ENCODE measurements at regions not wholly inside any gene's neighbourhood (a gene's known extent, or its start where the extent isn't known, plus 50 kb on each side); places are given as distances from the start of the nearest gene placed in this dataset.
"Not testable (repeated sequence)": the region's sequence is repeated elsewhere in the genome, so short reads cannot be mapped to it uniquely, and the experiment has no call there.

GRCh38 chr2:230627806-230628724, 84.6 kb upstream of the CAB39 start:
- TF ChIP-seq, protein P1, sequence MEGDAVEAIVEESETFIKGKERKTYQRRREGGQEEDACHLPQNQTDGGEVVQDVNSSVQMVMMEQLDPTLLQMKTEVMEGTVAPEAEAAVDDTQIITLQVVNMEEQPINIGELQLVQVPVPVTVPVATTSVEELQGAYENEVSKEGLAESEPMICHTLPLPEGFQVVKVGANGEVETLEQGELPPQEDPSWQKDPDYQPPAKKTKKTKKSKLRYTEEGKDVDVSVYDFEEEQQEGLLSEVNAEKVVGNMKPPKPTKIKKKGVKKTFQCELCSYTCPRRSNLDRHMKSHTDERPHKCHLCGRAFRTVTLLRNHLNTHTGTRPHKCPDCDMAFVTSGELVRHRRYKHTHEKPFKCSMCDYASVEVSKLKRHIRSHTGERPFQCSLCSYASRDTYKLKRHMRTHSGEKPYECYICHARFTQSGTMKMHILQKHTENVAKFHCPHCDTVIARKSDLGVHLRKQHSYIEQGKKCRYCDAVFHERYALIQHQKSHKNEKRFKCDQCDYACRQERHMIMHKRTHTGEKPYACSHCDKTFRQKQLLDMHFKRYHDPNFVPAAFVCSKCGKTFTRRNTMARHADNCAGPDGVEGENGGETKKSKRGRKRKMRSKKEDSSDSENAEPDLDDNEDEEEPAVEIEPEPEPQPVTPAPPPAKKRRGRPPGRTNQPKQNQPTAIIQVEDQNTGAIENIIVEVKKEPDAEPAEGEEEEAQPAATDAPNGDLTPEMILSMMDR (IDR thresholded peaks at IDR 0.05; ENCODE audit: borderline replicate concordance, extremely low read depth, insufficient read depth) = no peak
- Histone ChIP-seq H3K36me3 (ENCODE audit: control insufficient read depth in 2 of 3, insufficient read depth in 3 of 3, low read length in 3 of 3) (no peaks in the 10 kb centered on the region), H3K9me3 (ENCODE audit: control insufficient read depth in 2 of 3, insufficient read depth in 1 of 3, low read length in 3 of 3) (no peaks in the 10 kb centered on the region), H3K27ac (ENCODE audit: low read depth in 2 of 2, low read length in 2 of 2) (no peak overlapping the region), H3K4me1 (ENCODE audit: control insufficient read depth in 2 of 3, insufficient read depth in 2 of 3, low read depth in 1 of 3, low read length in 3 of 3) (no peaks in the 10 kb centered on the region), H3K27me3 (ENCODE audit: control insufficient read depth, insufficient read depth, low read length) (no peaks in the 10 kb centered on the region), H3K9ac (ENCODE audit: low read length in 3 of 3) (no peak overlapping the region), H3K4me3 (ENCODE audit: low read length in 3 of 3) (no peak overlapping the region)
- intact Hi-C loops (cut with DNase I) = no loop called here
- FAIRE-seq (no peak), DNase-seq (peak in 1 of 5 donors; percentile 44)

GRCh38 chr2:230631470-230631869, 81.2 kb upstream of the CAB39 start:
- Histone ChIP-seq H3K4me3 (ENCODE audit: low read length in 3 of 3) (no peak overlapping the region), H3K27me3 (ENCODE audit: control insufficient read depth, insufficient read depth, low read length) (no peaks in the 10 kb centered on the region), H3K4me1 (ENCODE audit: control insufficient read depth in 2 of 3, insufficient read depth in 2 of 3, low read depth in 1 of 3, low read length in 3 of 3) (no peaks in the 10 kb centered on the region), H3K27ac (ENCODE audit: low read depth in 2 of 2, low read length in 2 of 2) (no peak overlapping the region), H3K9me3 (ENCODE audit: control insufficient read depth in 2 of 3, insufficient read depth in 1 of 3, low read length in 3 of 3) (no peaks in the 10 kb centered on the region), H3K9ac (ENCODE audit: low read length in 3 of 3) (no peak overlapping the region), H3K36me3 (ENCODE audit: control insufficient read depth in 2 of 3, insufficient read depth in 3 of 3, low read length in 3 of 3) (no peaks in the 10 kb centered on the region)
- DNase-seq (no peak), FAIRE-seq (no peak)
- intact Hi-C loops (cut with DNase I) = no loop called here
- TF ChIP-seq, protein P1 (IDR thresholded peaks at IDR 0.05; ENCODE audit: borderline replicate concordance, extremely low read depth, insufficient read depth) = no peak

GRCh38 chr2:230634146-230634545, 78.5 kb upstream of the CAB39 start:
- Histone ChIP-seq H3K4me3 (ENCODE audit: low read length in 3 of 3) (no peak overlapping the region), H3K36me3 (ENCODE audit: control insufficient read depth in 2 of 3, insufficient read depth in 3 of 3, low read length in 3 of 3) (no peaks in the 10 kb centered on the region), H3K9ac (ENCODE audit: low read length in 3 of 3) (no peak overlapping the region), H3K27me3 (ENCODE audit: control insufficient read depth, insufficient read depth, low read length) (no peaks in the 10 kb centered on the region), H3K27ac (ENCODE audit: low read depth in 2 of 2, low read length in 2 of 2) (no peak overlapping the region), H3K9me3 (ENCODE audit: control insufficient read depth in 2 of 3, insufficient read depth in 1 of 3, low read length in 3 of 3) (no peaks in the 10 kb centered on the region), H3K4me1 (ENCODE audit: control insufficient read depth in 2 of 3, insufficient read depth in 2 of 3, low read depth in 1 of 3, low read length in 3 of 3) (no peaks in the 10 kb centered on the region)
- DNase-seq (no peak), FAIRE-seq (no peak)
- TF ChIP-seq, protein P1 (IDR thresholded peaks at IDR 0.05; ENCODE audit: borderline replicate concordance, extremely low read depth, insufficient read depth) = no peak
- intact Hi-C loops (cut with DNase I) = no loop called here

GRCh38 chr2:230634721-230635313, 77.8 kb upstream of the CAB39 start:
- H3K27ac ChIP-seq (ENCODE audit: low read depth in 2 of 2, low read length in 2 of 2); FAIRE-seq; H3K9ac ChIP-seq (ENCODE audit: low read length in 3 of 3); H3K36me3 ChIP-seq (ENCODE audit: control insufficient read depth in 2 of 3, insufficient read depth in 3 of 3, low read length in 3 of 3); intact Hi-C loops (cut with DNase I); H3K27me3 ChIP-seq (ENCODE audit: control insufficient read depth, insufficient read depth, low read length); H3K9me3 ChIP-seq (ENCODE audit: control insufficient read depth in 2 of 3, insufficient read depth in 1 of 3, low read length in 3 of 3); H3K4me3 ChIP-seq (ENCODE audit: low read length in 3 of 3); H3K4me1 ChIP-seq (ENCODE audit: control insufficient read depth in 2 of 3, insufficient read depth in 2 of 3, low read depth in 1 of 3, low read length in 3 of 3): not testable (repeated sequence)
- peak in 1 of 5 donors; percentile 5 for DNase-seq
